ENCODE measurements at regions not wholly inside any gene's neighbourhood (a gene's known extent, or its start where the extent isn't known, plus 50 kb on each side); places are given as distances from the start of the nearest gene placed in this dataset.

DNA sequence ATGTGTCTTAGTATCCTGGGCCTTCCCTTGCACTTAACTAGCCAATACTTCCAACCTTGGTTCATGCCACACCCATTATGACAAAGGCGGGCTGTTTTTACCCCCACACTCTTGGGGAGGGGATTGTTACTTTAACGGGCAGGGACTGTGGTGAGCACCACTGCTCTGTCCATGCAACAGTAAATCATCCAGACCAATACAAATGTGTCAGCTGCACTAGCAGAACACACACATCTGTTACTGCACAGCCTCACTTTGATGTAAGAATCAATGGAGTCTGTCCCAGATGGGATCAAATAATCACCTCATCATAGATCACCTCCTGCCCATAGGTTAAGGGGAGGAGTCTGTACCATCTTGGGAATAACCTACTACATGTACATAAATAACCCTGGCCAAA, 58.1 kb downstream of the NPAP1 start:
- no peaks in the 10 kb centered on the region for H3K36me3 ChIP-seq
- 84 to 95% (median 87%) methylated on average over 2 of the region's 2 CpGs for WGBS, 5 donors
- no peak overlapping the region for H3K27ac ChIP-seq
- TF ChIP-seq EP300 (IDR thresholded peaks at IDR 0.05) (no peak), POLR2AphosphoS5 (IDR thresholded peaks at IDR 0.05) (no peak), POLR2A (IDR thresholded peaks at IDR 0.05) (no peak)
- TF ChIP-seq, protein P1, sequence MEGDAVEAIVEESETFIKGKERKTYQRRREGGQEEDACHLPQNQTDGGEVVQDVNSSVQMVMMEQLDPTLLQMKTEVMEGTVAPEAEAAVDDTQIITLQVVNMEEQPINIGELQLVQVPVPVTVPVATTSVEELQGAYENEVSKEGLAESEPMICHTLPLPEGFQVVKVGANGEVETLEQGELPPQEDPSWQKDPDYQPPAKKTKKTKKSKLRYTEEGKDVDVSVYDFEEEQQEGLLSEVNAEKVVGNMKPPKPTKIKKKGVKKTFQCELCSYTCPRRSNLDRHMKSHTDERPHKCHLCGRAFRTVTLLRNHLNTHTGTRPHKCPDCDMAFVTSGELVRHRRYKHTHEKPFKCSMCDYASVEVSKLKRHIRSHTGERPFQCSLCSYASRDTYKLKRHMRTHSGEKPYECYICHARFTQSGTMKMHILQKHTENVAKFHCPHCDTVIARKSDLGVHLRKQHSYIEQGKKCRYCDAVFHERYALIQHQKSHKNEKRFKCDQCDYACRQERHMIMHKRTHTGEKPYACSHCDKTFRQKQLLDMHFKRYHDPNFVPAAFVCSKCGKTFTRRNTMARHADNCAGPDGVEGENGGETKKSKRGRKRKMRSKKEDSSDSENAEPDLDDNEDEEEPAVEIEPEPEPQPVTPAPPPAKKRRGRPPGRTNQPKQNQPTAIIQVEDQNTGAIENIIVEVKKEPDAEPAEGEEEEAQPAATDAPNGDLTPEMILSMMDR (IDR thresholded peaks at IDR 0.05) = no peak
- DNase-seq = no peak
- no peaks in the 10 kb centered on the region for H3K27me3 ChIP-seq
- H3K9me3 ChIP-seq = peaks cover 0 to 14% (median 3%) of the 10 kb centered on the region in 4 donors
- no peaks in the 10 kb centered on the region for H3K4me1 ChIP-seq
- intact Hi-C loops (cut with DNase I; ENCODE audit: low total_unique reads) = no loop called here
- no peak overlapping the region for H3K4me3 ChIP-seq

DNA sequence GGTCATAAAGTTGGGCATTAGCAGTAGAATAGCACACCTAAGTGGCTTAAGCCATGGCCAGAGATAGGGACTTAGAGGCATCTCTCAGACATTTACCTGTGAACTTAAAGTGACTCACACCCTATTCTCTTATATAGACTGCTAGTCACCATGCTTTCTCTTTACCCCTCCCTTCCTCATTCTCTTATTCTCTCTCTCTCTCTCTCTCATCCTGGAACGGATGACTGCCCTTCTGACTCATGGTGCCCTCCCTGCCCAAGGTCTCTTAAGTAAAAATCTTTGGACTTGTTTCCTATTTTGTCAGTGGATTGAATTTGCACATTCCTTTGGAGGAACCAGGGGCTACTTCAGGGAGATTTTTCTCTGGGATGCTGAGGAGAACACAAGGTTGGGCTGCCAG, 58.8 kb downstream of the NPAP1 start:
- H3K4me3 ChIP-seq = no peak overlapping the region
- no peaks in the 10 kb centered on the region for H3K4me1 ChIP-seq
- peaks cover 0 to 10% (median 0%) of the 10 kb centered on the region in 4 donors for H3K9me3 ChIP-seq
- intact Hi-C loops (cut with DNase I; ENCODE audit: low total_unique reads) = no loop called here
- H3K27me3 ChIP-seq = no peaks in the 10 kb centered on the region
- H3K27ac ChIP-seq = no peak overlapping the region
- no peaks in the 10 kb centered on the region for H3K36me3 ChIP-seq
- WGBS, 5 donors = 37 to 59% (median 49%) methylated on average over 1 of the region's 1 CpG
- TF ChIP-seq POLR2AphosphoS5 (IDR thresholded peaks at IDR 0.05) (no peak), EP300 (IDR thresholded peaks at IDR 0.05) (no peak), POLR2A (IDR thresholded peaks at IDR 0.05) (no peak)
- TF ChIP-seq, protein P1 (IDR thresholded peaks at IDR 0.05) = no peak
- no peak for DNase-seq

DNA sequence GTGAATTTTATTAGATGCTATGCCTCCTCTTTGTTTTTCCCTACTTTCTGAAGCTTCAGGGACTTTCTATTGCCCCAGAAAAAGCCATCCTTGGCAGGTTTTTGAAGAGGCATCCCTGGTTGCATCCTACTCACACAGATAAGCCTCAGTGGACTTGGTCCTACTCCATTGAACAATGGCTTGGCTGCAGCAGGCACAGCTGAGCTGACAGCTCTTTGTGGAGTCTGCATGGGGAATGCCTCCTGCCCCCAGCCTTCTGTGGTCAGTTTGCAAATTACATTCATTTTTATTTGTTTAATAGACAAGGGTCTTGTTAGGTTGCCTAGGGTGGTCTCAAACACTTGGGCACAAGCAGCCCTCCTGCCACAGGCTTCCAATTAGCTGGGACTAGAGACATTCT, 69.7 kb downstream of the NPAP1 start:
- H3K27me3 ChIP-seq = peaks cover 0 to 7% (median 0%) of the 10 kb centered on the region in 3 donors
- no peaks in the 10 kb centered on the region for H3K4me1 ChIP-seq
- no peak overlapping the region for H3K4me3 ChIP-seq
- intact Hi-C loops (cut with DNase I; ENCODE audit: low total_unique reads) = loop anchor here (10.0 kb wide), 1 partner anchor 60 kb away; no protein-coding TSS in a partner anchor
- no peak overlapping the region for H3K27ac ChIP-seq
- no peak for DNase-seq
- TF ChIP-seq POLR2AphosphoS5 (IDR thresholded peaks at IDR 0.05) (no peak), POLR2A (IDR thresholded peaks at IDR 0.05) (no peak), EP300 (IDR thresholded peaks at IDR 0.05) (no peak)
- TF ChIP-seq, protein P1 (IDR thresholded peaks at IDR 0.05) = no peak
- peaks cover 0 to 35% (median 23%) of the 10 kb centered on the region in 4 donors for H3K9me3 ChIP-seq
- no peaks in the 10 kb centered on the region for H3K36me3 ChIP-seq

DNA sequence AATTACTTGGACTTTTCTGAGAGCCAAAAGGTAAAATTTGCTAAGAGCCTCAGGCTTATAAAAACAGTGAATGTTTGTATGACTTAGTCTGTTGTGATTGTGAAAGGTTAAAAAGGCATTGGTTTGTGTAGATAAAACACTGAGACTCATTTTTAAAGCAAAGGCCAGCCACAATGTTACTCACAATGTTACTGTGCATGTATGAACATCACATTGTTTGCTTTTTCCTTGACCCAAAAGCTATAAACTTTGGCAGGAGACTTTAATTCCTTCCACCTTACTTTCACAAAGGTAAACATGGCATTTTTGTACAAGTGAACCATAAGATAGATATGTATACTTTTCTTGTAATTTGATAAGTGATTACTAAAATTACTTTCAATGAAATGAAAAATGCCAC, 70.5 kb downstream of the NPAP1 start:
- TF ChIP-seq, protein P1 (IDR thresholded peaks at IDR 0.05) = no peak
- TF ChIP-seq POLR2A (IDR thresholded peaks at IDR 0.05) (no peak), EP300 (IDR thresholded peaks at IDR 0.05) (no peak), POLR2AphosphoS5 (IDR thresholded peaks at IDR 0.05) (no peak)
- Histone ChIP-seq H3K36me3 (no peaks in the 10 kb centered on the region), H3K27me3 (peaks cover 0 to 7% (median 0%) of the 10 kb centered on the region in 3 donors), H3K4me3 (no peak overlapping the region), H3K4me1 (no peaks in the 10 kb centered on the region), H3K27ac (no peak overlapping the region), H3K9me3 (peaks cover 0 to 35% (median 23%) of the 10 kb centered on the region in 4 donors)
- DNase-seq = no peak
- intact Hi-C loops (cut with DNase I; ENCODE audit: low total_unique reads) = loop anchor here (10.0 kb wide), 1 partner anchor 61 kb away; no protein-coding TSS in a partner anchor

Measured in stomach (tissue), 8 donors.